HCT116 (cell line): ENCODE measurements at regions not wholly inside any gene's neighbourhood (a gene's known extent, or its start where the extent isn't known, plus 50 kb on each side); places are given as distances from the start of the nearest gene placed in this dataset.

Experiments used
- ATAC-seq: fragments of 200-7000 bp; cut with Tn5 transposase; 2 replicates; pipeline ENCODE4 v1.9.1; 2020; ENCODE audit warnings: mild to moderate bottlenecking, moderate library complexity
- BruUV-seq: library from RNA; stranded (reverse); fragments of 400-500 nt; replicated peaks from 2 replicates; lab custom pipeline; 2021; lab: Mats Ljungman, UMichigan
- CTCF ChIA-PET: fragments of 300-600 bp; sonication (Branson Sonifier 250); formaldehyde crosslinking; loops from one replicate; lab custom pipeline; 2021; ENCODE audit warnings: antibody characterized with exemption; lab: Charles Lee
- POLR2A ChIA-PET: fragments of 300-600, 350-600 bp; sonication (Branson Sonifier 250); formaldehyde crosslinking; loops from one replicate; lab custom pipeline; 2021; ENCODE audit warnings: antibody characterized with exemption; lab: Charles Lee
- RAD21 ChIA-PET, 2 experiments: fragments of 300-600 bp; sonication (Branson Sonifier 250); formaldehyde crosslinking; loops; one replicate each; lab custom pipeline; 2023; ENCODE audit warnings: low total read pairs in 2 of 2; ENCODE audit not compliant: uncharacterized antibody in 2 of 2, unreplicated experiment in 2 of 2, low non-redundant PET in 1 of 2; lab: Charles Lee
- DNase-seq: peaks from one replicate; pipeline ENCODE4 v3.0.0-alpha.2; 2010; ENCODE audit warnings: low read depth, low spot score
- H2AFZ ChIP-seq: fragments of 200-600 bp; shearing (Covaris generic), sonication (generic); 2 replicates; pipeline ENCODE4 v1.6.1; 2017; ENCODE audit warnings: low read depth, mixed run types, mixed read lengths, antibody characterized with exemption, low read length; ENCODE audit not compliant: poor library complexity, severe bottlenecking
- H3K27ac ChIP-seq: 2 replicates; pipeline ENCODE4 v1.5.1; 2012; ENCODE audit warnings: low read depth, low read length
- H3K27me3 ChIP-seq: fragments of 200-600 bp; sonication (generic); 2 replicates; pipeline ENCODE4 v1.6.1; 2016; ENCODE audit warnings: mixed run types, low read length, mixed read lengths; ENCODE audit not compliant: insufficient read depth
- H3K36me3 ChIP-seq, 2 experiments: fragments of 200-500 bp in 1 of 2; fragments of 200-600 bp in 1 of 2; sonication (Bioruptor generic) in 1 of 2; sonication (generic) in 1 of 2; 2 replicates each; pipeline versions ENCODE4 v1.5.1 to v1.6.1; 2014 to 2016; ENCODE audit warnings: low read length in 2 of 2, inconsistent platforms in 1 of 2, mixed read lengths in 1 of 2, mixed run types in 1 of 2; ENCODE audit not compliant: insufficient read depth in 2 of 2, control insufficient read depth in 1 of 2
- H3K4me1 ChIP-seq, 2 experiments: fragments of 200-600 bp in 1 of 2; sonication (generic) in 1 of 2; 2 replicates each; pipeline versions ENCODE4 v1.5.1 to v1.6.1; 2012 to 2017; ENCODE audit warnings: low read length in 2 of 2, inconsistent platforms in 1 of 2, mild to moderate bottlenecking in 1 of 2, mixed read lengths in 1 of 2, mixed run types in 1 of 2, moderate library complexity in 1 of 2; ENCODE audit not compliant: insufficient read depth in 2 of 2, control insufficient read depth in 1 of 2
- H3K4me2 ChIP-seq: fragments of 200-600 bp; sonication (generic); 2 replicates; pipeline ENCODE4 v1.6.1; 2017; ENCODE audit warnings: mixed run types, low read length, mixed read lengths
- H3K4me3 ChIP-seq, 2 experiments: fragments of 200-600 bp in 1 of 2; sonication (generic) in 1 of 2; replicated peaks in 1 of 2; 2 replicates each; pipeline ENCODE4 v1.5.1; 2011 to 2016; ENCODE audit warnings: low read length in 2 of 2, control low read depth in 1 of 2, low read depth in 1 of 2, mild to moderate bottlenecking in 1 of 2, mixed read lengths in 1 of 2, mixed run types in 1 of 2
- H3K79me2 ChIP-seq: fragments of 200-600 bp; sonication (generic); 2 replicates; pipeline ENCODE4 v1.6.1; 2017; ENCODE audit warnings: mild to moderate bottlenecking, mixed run types, low read length, moderate library complexity, mixed read lengths; ENCODE audit not compliant: insufficient read depth
- H3K9ac ChIP-seq: fragments of 200-600 bp; sonication (generic); 2 replicates; pipeline ENCODE4 v1.6.1; 2016; ENCODE audit warnings: low read length, mixed read lengths
- H3K9me2 ChIP-seq: fragments of 200-600 bp; sonication (generic), shearing (Covaris generic); 2 replicates; pipeline ENCODE4 v1.6.1; 2017; ENCODE audit warnings: mixed run types, mild to moderate bottlenecking, moderate library complexity; ENCODE audit not compliant: insufficient read depth
- H3K9me3 ChIP-seq, 2 experiments: fragments of 200-500 bp in 1 of 2; fragments of 200-600 bp in 1 of 2; sonication (Bioruptor generic) in 1 of 2; sonication (generic) in 1 of 2; 2 replicates each; pipeline ENCODE4 v1.6.1; 2014 to 2017; ENCODE audit warnings: low read length in 2 of 2, mixed read lengths in 2 of 2, inconsistent platforms in 1 of 2, low read depth in 1 of 2, mild to moderate bottlenecking in 1 of 2, mixed run types in 1 of 2, moderate library complexity in 1 of 2; ENCODE audit not compliant: control insufficient read depth in 1 of 2, insufficient read depth in 1 of 2
- H4K20me1 ChIP-seq: fragments of 200-600 bp; sonication (generic), shearing (Covaris generic); 2 replicates; pipeline ENCODE4 v1.6.1; 2017; ENCODE audit warnings: mixed run types, mild to moderate bottlenecking, moderate library complexity; ENCODE audit not compliant: insufficient read depth
- ATF3 ChIP-seq: IDR thresholded peaks from 2 replicates; pipeline ENCODE4 v1.6.1; 2012
- CTCF ChIP-seq, 3 experiments: fragments of 200-600 bp in 1 of 3; sonication (generic) in 1 of 3; IDR thresholded peaks in 2 of 3; conservative IDR thresholded peaks in 1 of 3; 2 replicates each; pipeline ENCODE4 v1.5.1; 2012 to 2017; ENCODE audit warnings: low read depth in 2 of 3, low read length in 2 of 3, antibody characterized with exemption in 1 of 3, borderline replicate concordance in 1 of 3, control low read depth in 1 of 3, mild to moderate bottlenecking in 1 of 3, mixed read lengths in 1 of 3, mixed run types in 1 of 3, moderate library complexity in 1 of 3; ENCODE audit not compliant: insufficient read depth in 1 of 3
- EGR1 ChIP-seq: IDR thresholded peaks from 2 replicates; pipeline ENCODE4 v1.6.1; 2012; ENCODE audit warnings: low read depth
- ELF1 ChIP-seq: IDR thresholded peaks from 2 replicates; pipeline ENCODE4 v1.6.1; 2012; ENCODE audit warnings: low read depth, borderline replicate concordance
- EZH2 ChIP-seq: fragments of 200-600 bp; sonication (generic); IDR thresholded peaks from 2 replicates; pipeline ENCODE4 v1.6.1; 2017; ENCODE audit warnings: antibody characterized with exemption, mixed run types
- EZH2phosphoT487 ChIP-seq: fragments of 200-600 bp; IDR thresholded peaks from 2 replicates; pipeline ENCODE4 v1.6.1; 2018; ENCODE audit warnings: antibody characterized with exemption, borderline replicate concordance
- FOSL1 ChIP-seq: IDR thresholded peaks from 2 replicates; pipeline ENCODE4 v1.6.1; 2012; ENCODE audit warnings: low read depth
- POLR2A ChIP-seq: IDR thresholded peaks from 2 replicates; pipeline ENCODE4 v1.7.0; 2011; ENCODE audit warnings: borderline replicate concordance; ENCODE audit not compliant: insufficient read depth, insufficient read length; ENCODE audit errors: extremely low read depth
- RAD21 ChIP-seq: IDR thresholded peaks from 2 replicates; pipeline ENCODE4 v1.6.1; 2012; ENCODE audit warnings: low read depth, mild to moderate bottlenecking
- REST ChIP-seq: IDR thresholded peaks from 2 replicates; pipeline ENCODE4 v1.6.1; 2012; ENCODE audit warnings: low read depth
- YY1 ChIP-seq: IDR thresholded peaks from 2 replicates; pipeline ENCODE4 v1.6.1; 2011; ENCODE audit warnings: low read length, low read depth, moderate library complexity, mild to moderate bottlenecking; ENCODE audit not compliant: insufficient replicate concordance; ENCODE audit errors: extremely low read depth
- ZBTB33 ChIP-seq: IDR thresholded peaks from 2 replicates; pipeline ENCODE4 v1.6.1; 2011; ENCODE audit warnings: mild to moderate bottlenecking, low read length, moderate library complexity; ENCODE audit not compliant: insufficient replicate concordance; ENCODE audit errors: extremely low read depth
- ZFX ChIP-seq: fragments of 450-650 bp; IDR thresholded peaks from 2 replicates; pipeline ENCODE4 v1.6.1; 2017
- intact Hi-C: fragments of 100-400 bp; cut with micrococcal nuclease; formaldehyde crosslinking; loops from 2 replicates; pipeline ENCODE4 v1.10.0; 2022

GRCh38 chr3:88362428-88362827 lies 212.7 kb downstream of the C3orf38 start:
- ChIA-PET CTCF (no interaction called here), RAD21 (no interaction called here), POLR2A (no interaction called here)
- H3K79me2 ChIP-seq: no peaks in the 10 kb centered on the region
- ATAC-seq (no peak), DNase-seq (no peak)
- BruUV-seq: no TSS peak
- no peaks in the 10 kb centered on the region for H3K9me2 ChIP-seq
- no peaks in the 10 kb centered on the region for H4K20me1 ChIP-seq
- H3K36me3 ChIP-seq: no peaks in the 10 kb centered on the region
- no peak overlapping the region for H3K9ac ChIP-seq
- intact Hi-C loops: no loop called here
- H3K27ac ChIP-seq: no peak overlapping the region
- H3K4me2 ChIP-seq: no peak overlapping the region
- H3K9me3 ChIP-seq: peaks cover 3 to 8% of the 10 kb centered on the region in 2 experiments; a peak in 2 of 4 replicates
- H2AFZ ChIP-seq: no peak overlapping the region
- no peak for TF ChIP-seq EZH2
- no peaks in the 10 kb centered on the region for H3K4me1 ChIP-seq
- no peak overlapping the region for H3K4me3 ChIP-seq
- no peaks in the 10 kb centered on the region for H3K27me3 ChIP-seq

GRCh38 chr3:88364926-88365325 lies 215.2 kb downstream of the C3orf38 start:
- Histone ChIP-seq H3K36me3 (no peaks in the 10 kb centered on the region), H3K9me3 (peaks cover 3 to 9% of the 10 kb centered on the region in 2 experiments; a peak in 2 of 4 replicates), H3K4me2 (no peak overlapping the region), H3K9me2 (no peaks in the 10 kb centered on the region), H3K4me1 (no peaks in the 10 kb centered on the region), H3K4me3 (no peak overlapping the region), H3K27me3 (no peaks in the 10 kb centered on the region), H2AFZ (no peak overlapping the region), H4K20me1 (no peaks in the 10 kb centered on the region), H3K9ac (no peak overlapping the region), H3K27ac (no peak overlapping the region), H3K79me2 (no peaks in the 10 kb centered on the region)
- ChIA-PET POLR2A (no interaction called here), CTCF (no interaction called here), RAD21 (no interaction called here)
- BruUV-seq: no TSS peak
- intact Hi-C loops: no loop called here
- ATAC-seq (no peak), DNase-seq (no peak)
- TF ChIP-seq RAD21 (no peak), CTCF (IDR thresholded peaks at IDR 0.05 in 2 of 3, conservative IDR thresholded peaks at IDR 0.05 in 1 of 3; ENCODE audit: borderline replicate concordance in 1 of 3, insufficient read depth in 1 of 3, low read depth in 2 of 3, low read length in 2 of 3) (no peak), ZBTB33 (no peak), POLR2A (no peak), REST (no peak), ELF1 (no peak), FOSL1 (no peak), YY1 (no peak), ATF3 (no peak), EZH2phosphoT487 (no peak), EGR1 (no peak), ZFX (no peak), EZH2 (no peak)
